ENCODE measurements at regions not wholly inside any gene's neighbourhood (a gene's known extent, or its start where the extent isn't known, plus 50 kb on each side); places are given as distances from the start of the nearest gene placed in this dataset.
"Not testable (repeated sequence)": the region's sequence is repeated elsewhere in the genome, so short reads cannot be mapped to it uniquely, and the experiment has no call there.

DNA sequence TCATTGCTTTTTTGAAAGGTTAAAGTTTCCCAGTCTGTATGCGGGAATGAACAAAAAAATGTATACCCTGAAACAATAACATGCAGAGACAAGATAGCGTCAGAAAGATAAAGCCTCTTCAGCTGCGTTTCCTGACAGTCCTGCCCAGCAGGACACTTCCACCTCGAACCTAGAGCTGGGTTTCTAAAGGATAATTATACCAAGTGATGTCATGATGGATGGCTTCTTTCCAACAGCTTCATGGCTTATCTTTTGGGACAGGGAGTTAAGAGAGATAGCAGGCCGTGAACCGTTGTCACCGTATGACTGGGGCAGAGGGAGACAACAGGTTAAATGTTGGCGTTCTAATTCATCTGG lies 267.6 kb upstream of the SGK1 start:
- no peak for DNase-seq (ENCODE audit: low read depth)
- no peak overlapping the region for H3K4me3 ChIP-seq (replicated peaks; ENCODE audit: low read depth, low read length)
- TF ChIP-seq, protein P1, sequence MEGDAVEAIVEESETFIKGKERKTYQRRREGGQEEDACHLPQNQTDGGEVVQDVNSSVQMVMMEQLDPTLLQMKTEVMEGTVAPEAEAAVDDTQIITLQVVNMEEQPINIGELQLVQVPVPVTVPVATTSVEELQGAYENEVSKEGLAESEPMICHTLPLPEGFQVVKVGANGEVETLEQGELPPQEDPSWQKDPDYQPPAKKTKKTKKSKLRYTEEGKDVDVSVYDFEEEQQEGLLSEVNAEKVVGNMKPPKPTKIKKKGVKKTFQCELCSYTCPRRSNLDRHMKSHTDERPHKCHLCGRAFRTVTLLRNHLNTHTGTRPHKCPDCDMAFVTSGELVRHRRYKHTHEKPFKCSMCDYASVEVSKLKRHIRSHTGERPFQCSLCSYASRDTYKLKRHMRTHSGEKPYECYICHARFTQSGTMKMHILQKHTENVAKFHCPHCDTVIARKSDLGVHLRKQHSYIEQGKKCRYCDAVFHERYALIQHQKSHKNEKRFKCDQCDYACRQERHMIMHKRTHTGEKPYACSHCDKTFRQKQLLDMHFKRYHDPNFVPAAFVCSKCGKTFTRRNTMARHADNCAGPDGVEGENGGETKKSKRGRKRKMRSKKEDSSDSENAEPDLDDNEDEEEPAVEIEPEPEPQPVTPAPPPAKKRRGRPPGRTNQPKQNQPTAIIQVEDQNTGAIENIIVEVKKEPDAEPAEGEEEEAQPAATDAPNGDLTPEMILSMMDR (IDR thresholded peaks at IDR 0.05; ENCODE audit: low read length, missing control alignments): no peak

DNA sequence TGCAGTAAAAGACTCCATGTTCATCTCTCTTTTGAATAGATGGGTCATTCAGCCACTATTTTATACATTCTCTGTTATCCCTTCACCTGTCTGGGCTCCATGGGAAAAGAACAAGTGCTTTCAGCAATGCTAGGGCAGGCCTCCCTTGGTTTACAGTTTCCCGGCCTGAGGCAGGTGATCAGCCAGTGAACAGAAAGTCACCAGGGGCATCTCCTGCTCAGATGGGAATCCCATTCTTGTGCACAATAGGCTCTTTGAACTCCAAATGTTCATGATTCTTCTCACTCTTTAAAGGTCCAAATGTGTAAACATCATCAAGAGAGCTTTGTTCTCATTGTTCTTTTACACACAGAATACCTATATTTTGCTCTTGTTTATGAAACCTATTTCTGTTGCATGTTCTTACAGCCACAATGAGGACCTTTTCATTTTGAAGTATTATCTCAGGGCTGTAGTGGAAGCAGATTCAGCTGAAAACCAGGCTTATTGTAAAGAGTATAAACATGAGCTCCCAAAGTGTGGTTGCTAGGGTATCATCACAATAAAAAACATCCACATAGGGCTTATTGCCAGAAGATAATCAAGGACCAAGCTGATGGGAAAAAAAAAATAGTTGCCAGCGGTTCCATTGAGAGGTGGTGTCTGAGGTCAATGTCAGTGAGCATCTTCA lies 267.1 kb upstream of the SGK1 start:
- peak; percentile 46 for DNase-seq (ENCODE audit: low read depth)

DNA sequence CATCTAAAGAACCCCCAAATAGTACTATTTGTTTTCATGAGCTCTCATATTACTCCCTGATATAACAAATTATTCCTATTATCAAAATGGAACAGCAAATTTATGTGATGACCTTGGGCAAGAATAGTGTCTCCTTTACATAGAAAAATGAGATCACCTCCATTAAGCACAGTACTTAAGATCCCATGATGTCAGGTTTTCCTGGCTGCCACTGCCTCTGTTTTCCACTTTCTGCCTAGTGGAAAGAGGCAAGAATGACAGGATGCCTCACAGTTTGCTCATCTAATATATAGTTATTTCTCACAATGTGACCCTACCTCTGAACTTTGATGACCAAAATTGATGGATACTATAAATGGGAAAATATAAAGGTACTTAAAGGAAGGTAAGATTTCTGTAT lies 260.1 kb upstream of the SGK1 start:
- no peak overlapping the region for H3K4me3 ChIP-seq (replicated peaks; ENCODE audit: low read depth, low read length)
- TF ChIP-seq, protein P1 (IDR thresholded peaks at IDR 0.05; ENCODE audit: low read length, missing control alignments): peak; percentile 17
- peak; percentile 45 for DNase-seq (ENCODE audit: low read depth)

More for the DNA sequence above, 267.1 kb upstream of the SGK1 start:
- no peak overlapping the region for H3K4me3 ChIP-seq (replicated peaks; ENCODE audit: low read depth, low read length)
- TF ChIP-seq, protein P1 (IDR thresholded peaks at IDR 0.05; ENCODE audit: low read length, missing control alignments): no peak

DNA sequence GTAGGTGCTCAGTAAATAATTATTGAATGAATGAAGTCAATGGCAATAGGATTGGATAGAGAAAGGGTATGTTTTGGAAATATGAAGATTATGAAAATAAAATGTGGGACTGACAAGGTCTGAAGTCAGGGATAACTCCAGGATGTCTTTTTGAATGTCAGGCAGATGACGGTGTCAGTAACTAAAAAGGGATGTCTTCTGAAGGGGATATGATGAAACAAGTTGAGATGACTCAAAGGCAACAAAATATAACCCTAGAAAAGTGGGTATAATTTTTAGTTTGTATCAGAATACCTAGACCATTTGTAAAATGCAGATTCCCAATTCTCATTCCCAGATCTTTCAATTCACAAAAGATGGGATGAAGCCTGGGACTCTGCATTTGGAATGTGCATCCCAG lies 257.3 kb upstream of the SGK1 start:
- H3K4me3 ChIP-seq (replicated peaks; ENCODE audit: low read depth, low read length): no peak overlapping the region
- DNase-seq (ENCODE audit: low read depth): no peak
- TF ChIP-seq, protein P1 (IDR thresholded peaks at IDR 0.05; ENCODE audit: low read length, missing control alignments): no peak

DNA sequence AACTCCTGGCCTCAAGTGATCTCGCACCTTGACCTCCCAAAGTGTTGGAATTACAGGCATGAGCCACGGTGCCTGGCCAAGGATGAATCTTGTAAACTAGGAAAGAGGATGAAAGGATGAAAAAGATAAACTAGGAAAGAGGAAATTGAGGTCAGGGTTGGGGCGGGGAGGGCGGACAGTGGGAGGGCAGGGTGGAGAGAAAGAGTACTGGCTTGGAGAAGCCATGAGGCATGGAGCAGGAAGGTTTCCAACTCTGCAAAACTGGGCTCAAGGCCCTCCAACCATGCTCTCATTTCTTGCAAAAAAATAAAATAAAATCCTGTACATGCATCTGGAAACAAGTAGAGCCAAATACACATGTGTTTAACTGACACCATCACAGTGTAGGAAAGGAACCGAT lies 256.6 kb upstream of the SGK1 start:
- no peak overlapping the region for H3K4me3 ChIP-seq (replicated peaks; ENCODE audit: low read depth, low read length)
- no peak for DNase-seq (ENCODE audit: low read depth)
- TF ChIP-seq, protein P1 (IDR thresholded peaks at IDR 0.05; ENCODE audit: low read length, missing control alignments): no peak

DNA sequence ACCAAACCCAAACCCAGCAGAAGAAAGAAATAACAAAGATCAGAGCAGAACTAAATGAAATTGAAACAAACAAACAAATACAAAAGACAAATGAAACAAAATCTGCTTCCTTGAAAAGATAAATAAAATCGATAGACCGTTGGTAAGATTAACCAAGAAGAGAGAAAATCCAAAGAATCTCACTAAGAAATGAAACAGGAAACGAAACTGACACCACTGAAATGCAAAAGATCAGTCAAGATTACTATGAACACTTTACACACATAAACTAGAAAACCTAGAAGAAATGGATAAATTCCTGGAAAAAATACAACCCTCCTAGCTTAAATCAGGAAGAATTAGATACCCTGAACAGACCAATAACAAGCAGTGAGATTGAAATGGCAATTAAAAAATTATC lies 252.1 kb upstream of the SGK1 start:
- DNase-seq (ENCODE audit: low read depth); H3K4me3 ChIP-seq (replicated peaks; ENCODE audit: low read depth, low read length): not testable (repeated sequence)

DNA sequence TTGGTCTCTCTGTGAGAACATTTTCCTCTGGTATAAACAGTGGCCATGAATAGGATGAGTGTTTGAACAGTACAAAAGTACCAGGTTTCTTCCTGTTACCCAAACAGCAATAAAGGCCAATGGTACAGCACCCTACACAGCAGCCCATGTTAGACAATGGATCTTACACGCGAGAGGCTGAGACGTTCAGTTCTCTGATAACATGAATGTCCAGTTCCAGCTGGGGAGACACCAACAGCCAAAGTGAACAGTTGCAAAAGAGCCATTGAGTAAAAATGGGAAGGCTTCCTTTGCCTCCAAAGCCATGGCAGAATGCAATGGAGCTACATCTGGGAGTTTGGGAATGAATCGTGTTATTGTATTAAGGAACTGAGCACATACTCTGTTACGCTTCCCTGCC lies 246.8 kb upstream of the SGK1 start:
- no peak overlapping the region for H3K4me3 ChIP-seq (replicated peaks; ENCODE audit: low read depth, low read length)
- no peak for DNase-seq (ENCODE audit: low read depth)
- TF ChIP-seq, protein P1 (IDR thresholded peaks at IDR 0.05; ENCODE audit: low read length, missing control alignments): no peak
